ENCODE measurements at regions not wholly inside any gene's neighbourhood (a gene's known extent, or its start where the extent isn't known, plus 50 kb on each side); places are given as distances from the start of the nearest gene placed in this dataset.

GRCh38 chr1:212205843-212206242 lies 79.4 kb upstream of the PPP2R5A start:
- TF ChIP-seq CTCF (IDR thresholded peaks at IDR 0.05) (no peak), POLR2A (IDR thresholded peaks at IDR 0.05) (no peak)
